HG03135 (cell line): ENCODE measurements at regions not wholly inside any gene's neighbourhood (a gene's known extent, or its start where the extent isn't known, plus 50 kb on each side); places are given as distances from the start of the nearest gene placed in this dataset.

Experiments
- ATAC-seq: cut with Tn5 transposase; IDR thresholded peaks from one replicate; pipeline ENCODE4 v1.9.1; 2021; ENCODE audit warnings: mild to moderate bottlenecking, moderate library complexity; ENCODE audit not compliant: unreplicated experiment

GRCh38 chr4:120526033-120526432 lies 396.5 kb downstream of the PRDM5 start:
- no peak for ATAC-seq

GRCh38 chr4:120525106-120525505 lies 397.4 kb downstream of the PRDM5 start:
- ATAC-seq = no peak

- no peak for ATAC-seq
These were observed 398.3 kb downstream of the PRDM5 start for GRCh38 chr4:120524237-120524636.

GRCh38 chr4:120520761-120521160 lies 401.8 kb downstream of the PRDM5 start:
- ATAC-seq = no peak

GRCh38 chr4:120517966-120518365 lies 404.6 kb downstream of the PRDM5 start:
- no peak for ATAC-seq

- ATAC-seq = no peak
These were observed 412.8 kb downstream of the PRDM5 start for GRCh38 chr4:120509719-120510118.

- no peak for ATAC-seq
These were observed 413.3 kb downstream of the PRDM5 start for GRCh38 chr4:120509222-120509621.

- no peak for ATAC-seq
These were observed 414.5 kb downstream of the PRDM5 start for GRCh38 chr4:120508036-120508435.

GRCh38 chr4:120506536-120506935 lies 416.0 kb downstream of the PRDM5 start:
- ATAC-seq = no peak

GRCh38 chr4:120498678-120499077 lies 423.8 kb downstream of the PRDM5 start:
- ATAC-seq = no peak

- ATAC-seq = no peak
These were observed 424.8 kb upstream of the MAD2L1 start for GRCh38 chr4:120491481-120491880.

- no peak for ATAC-seq
These were observed 415.1 kb upstream of the MAD2L1 start for GRCh38 chr4:120481756-120482155.

- ATAC-seq = no peak
These were observed 405.9 kb upstream of the MAD2L1 start for GRCh38 chr4:120472447-120473131.

- ATAC-seq = no peak
These were observed 399.8 kb upstream of the MAD2L1 start for GRCh38 chr4:120466429-120466828.

GRCh38 chr4:120454788-120455187 lies 388.1 kb upstream of the MAD2L1 start:
- ATAC-seq = no peak

GRCh38 chr4:120452536-120452935 lies 385.9 kb upstream of the MAD2L1 start:
- no peak for ATAC-seq

GRCh38 chr4:120452001-120452400 lies 385.4 kb upstream of the MAD2L1 start:
- ATAC-seq = no peak

GRCh38 chr4:120447774-120448173 lies 381.1 kb upstream of the MAD2L1 start:
- ATAC-seq = no peak

GRCh38 chr4:120446051-120446567 lies 379.5 kb upstream of the MAD2L1 start:
- ATAC-seq = peak; percentile 92

GRCh38 chr4:120445186-120445585 lies 378.5 kb upstream of the MAD2L1 start:
- ATAC-seq = no peak

GRCh38 chr4:120443116-120443515 lies 376.5 kb upstream of the MAD2L1 start:
- ATAC-seq = no peak

GRCh38 chr4:120440730-120441129 lies 374.1 kb upstream of the MAD2L1 start:
- no peak for ATAC-seq

- no peak for ATAC-seq
These were observed 368.5 kb upstream of the MAD2L1 start for GRCh38 chr4:120435179-120435578.
